ENCODE measurements at regions not wholly inside any gene's neighbourhood (a gene's known extent, or its start where the extent isn't known, plus 50 kb on each side); places are given as distances from the start of the nearest gene placed in this dataset.

GRCh38 chr14:85399186-85399585, 130.8 kb upstream of the FLRT2 start:
- DNase-seq (ENCODE audit: low read depth) = no peak
- H3K4me3 ChIP-seq (ENCODE audit: low read depth, low read length) = no peak overlapping the region
- no peak for TF ChIP-seq CTCF (IDR thresholded peaks at IDR 0.05; ENCODE audit: insufficient read depth, low read depth, low read length, missing control alignments)

- TF ChIP-seq CTCF (IDR thresholded peaks at IDR 0.05; ENCODE audit: insufficient read depth, low read depth, low read length, missing control alignments) = no peak
- H3K4me3 ChIP-seq (ENCODE audit: low read depth, low read length) = no peak overlapping the region
- no peak for DNase-seq (ENCODE audit: low read depth)
Observed at GRCh38 chr14:85400678-85401077, 129.3 kb upstream of the FLRT2 start.

DNA sequence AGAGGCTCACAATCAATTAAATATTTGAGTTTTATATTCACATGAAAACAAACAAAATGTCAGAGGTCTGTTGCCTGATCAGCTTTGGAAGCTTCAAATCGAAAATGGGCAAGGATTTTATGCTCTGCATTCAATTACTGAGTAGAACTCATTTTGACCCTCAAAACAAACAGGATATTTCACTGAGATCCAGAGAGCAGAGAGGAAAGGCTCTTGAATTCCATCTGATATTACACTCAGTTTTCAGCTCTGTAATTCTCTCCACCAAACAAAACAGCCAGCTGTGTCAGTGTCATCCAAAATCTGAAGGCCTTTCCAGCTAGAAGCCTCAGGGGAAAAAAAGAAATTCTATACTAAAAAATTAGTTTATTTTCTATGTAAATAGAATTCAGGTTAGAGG, 128.6 kb upstream of the FLRT2 start:
- TF ChIP-seq CTCF (IDR thresholded peaks at IDR 0.05; ENCODE audit: insufficient read depth, low read depth, low read length, missing control alignments) = no peak
- DNase-seq (ENCODE audit: low read depth) = no peak
- no peak overlapping the region for H3K4me3 ChIP-seq (ENCODE audit: low read depth, low read length)

DNA sequence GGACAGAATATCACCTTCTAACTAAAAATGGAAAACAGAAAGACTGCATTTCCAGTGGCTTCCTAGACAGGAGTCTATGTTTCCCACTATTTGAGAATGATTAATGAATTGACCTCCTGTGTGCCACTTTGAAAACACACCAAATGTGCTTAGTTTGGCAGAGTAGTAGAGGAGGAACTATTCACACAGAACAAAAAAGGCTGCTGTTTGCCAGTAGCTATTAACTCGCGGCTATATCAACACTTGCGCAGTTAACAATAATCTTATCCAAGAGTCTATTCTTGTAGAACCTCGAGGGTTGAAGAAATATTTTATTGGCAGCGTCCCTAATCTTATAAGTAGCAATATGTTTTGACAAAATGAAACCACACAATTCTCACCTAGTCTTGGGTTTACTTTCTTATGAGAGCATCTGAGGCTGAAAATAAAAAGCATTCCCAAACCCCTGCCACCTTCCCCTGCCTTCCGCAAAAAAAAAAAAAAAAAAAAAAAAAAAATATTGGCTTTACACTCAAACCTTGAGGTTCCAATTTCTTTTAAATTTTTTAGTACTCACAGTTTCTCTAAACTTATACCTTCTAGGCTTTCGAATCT, 127.3 kb upstream of the FLRT2 start:
- TF ChIP-seq CTCF (IDR thresholded peaks at IDR 0.05; ENCODE audit: insufficient read depth, low read depth, low read length, missing control alignments) = no peak

DNA sequence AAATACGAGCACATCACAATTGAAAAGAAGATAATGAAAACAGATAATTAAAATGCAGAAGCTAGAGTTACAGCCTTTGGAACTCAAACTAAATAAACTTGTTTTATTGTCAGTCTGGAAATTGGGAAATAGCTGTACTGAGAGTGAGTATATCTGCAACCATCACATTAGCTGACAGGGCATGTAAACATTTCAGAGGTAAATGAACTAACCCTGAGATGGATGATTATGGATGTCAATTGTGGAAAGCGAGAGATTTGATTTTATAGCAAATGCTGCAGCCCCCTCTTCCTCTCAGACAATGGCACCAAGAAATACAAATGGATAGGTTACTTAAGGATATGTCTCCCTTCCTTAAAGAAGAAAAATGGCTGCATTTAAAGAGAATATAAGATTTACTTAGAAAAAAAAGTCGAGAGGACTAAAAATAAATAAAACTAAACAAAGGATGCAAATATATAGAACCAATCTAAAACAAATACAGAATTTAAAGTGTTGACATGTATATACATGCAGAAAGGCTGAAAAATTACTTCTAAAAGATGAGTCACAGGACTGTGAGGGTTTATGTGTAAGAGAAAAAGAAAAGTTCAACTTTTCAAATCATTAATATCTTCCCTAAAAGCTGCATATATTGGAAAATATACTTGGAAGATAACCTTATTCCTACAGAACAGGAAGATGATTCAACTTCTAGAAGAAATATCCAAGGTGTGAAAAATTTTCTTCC, 120.3 kb upstream of the FLRT2 start:
- no peak overlapping the region for H3K4me3 ChIP-seq (ENCODE audit: low read depth, low read length)
- no peak for TF ChIP-seq CTCF (IDR thresholded peaks at IDR 0.05; ENCODE audit: insufficient read depth, low read depth, low read length, missing control alignments)
- DNase-seq (ENCODE audit: low read depth) = no peak

More for the DNA sequence above, 127.3 kb upstream of the FLRT2 start:
- no peak for DNase-seq (ENCODE audit: low read depth)
- H3K4me3 ChIP-seq (ENCODE audit: low read depth, low read length) = no peak overlapping the region

GRCh38 chr14:85412756-85413155, 117.2 kb upstream of the FLRT2 start:
- no peak for DNase-seq (ENCODE audit: low read depth)
- H3K4me3 ChIP-seq (ENCODE audit: low read depth, low read length) = no peak overlapping the region
- TF ChIP-seq CTCF (IDR thresholded peaks at IDR 0.05; ENCODE audit: insufficient read depth, low read depth, low read length, missing control alignments) = no peak

Measured in GM12865 (cell line).